NCI-H526 treated with DMSO at 0.1 percent for 48 hours (cell line): ENCODE measurements at regions not wholly inside any gene's neighbourhood (a gene's known extent, or its start where the extent isn't known, plus 50 kb on each side); places are given as distances from the start of the nearest gene placed in this dataset.

Source experiments
- DNase-seq: peaks from one replicate; lab custom pipeline; 2025; lab: John Stamatoyannopoulos, UW

DNA sequence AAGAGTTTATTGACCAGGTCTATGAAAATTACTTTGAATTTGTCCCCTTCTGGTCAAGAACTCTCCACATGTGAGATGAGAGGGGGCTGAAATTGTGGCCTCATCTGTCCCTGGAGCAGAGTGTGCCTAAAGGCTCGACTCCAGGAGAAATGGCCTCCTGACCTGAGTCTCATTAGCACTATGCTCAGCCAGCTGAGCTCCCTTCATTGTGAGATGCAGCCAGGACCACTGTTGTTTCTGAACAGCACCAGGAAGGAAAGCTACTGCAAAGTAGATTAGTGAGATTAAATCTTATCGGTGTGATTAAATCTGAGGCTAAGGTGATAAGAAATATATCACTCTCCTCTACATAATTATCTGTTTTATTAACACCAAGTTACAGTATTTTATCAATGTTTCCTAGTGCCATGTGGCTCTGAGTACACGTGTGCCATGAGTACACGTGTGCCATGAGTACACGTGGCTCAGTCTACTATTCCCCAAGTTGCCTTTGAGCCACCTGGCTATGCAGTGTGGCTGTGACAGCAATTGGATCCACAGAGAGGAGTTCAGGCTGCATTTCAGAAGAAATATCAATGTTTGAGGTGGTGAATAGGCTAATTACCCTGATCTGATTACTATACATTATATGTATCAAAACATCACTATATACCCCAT, 126.9 kb downstream of the IPMK start:
- no peak for DNase-seq

DNA sequence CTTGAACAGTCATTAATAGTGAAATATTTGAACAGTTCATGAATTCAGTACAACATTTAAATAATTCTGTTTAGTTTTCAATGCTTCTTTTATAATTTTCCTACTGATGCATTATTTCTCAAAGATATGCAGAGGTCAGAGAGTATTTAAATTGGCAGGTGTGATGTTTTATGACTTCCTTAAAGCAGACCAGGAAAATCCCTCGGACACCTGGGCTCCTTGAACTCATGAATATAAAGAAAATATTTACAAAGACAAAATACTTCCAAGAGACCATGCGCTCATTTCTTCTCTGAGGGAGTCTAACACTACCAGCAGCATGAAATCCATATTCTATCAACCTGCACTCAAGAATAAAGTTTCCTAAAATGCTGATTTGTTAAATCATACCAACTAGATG, 127.6 kb downstream of the IPMK start:
- DNase-seq: no peak

GRCh38 chr10:58137813-58138212, 129.9 kb downstream of the IPMK start:
- DNase-seq: no peak

GRCh38 chr10:58115218-58116050, 152.3 kb downstream of the IPMK start:
- DNase-seq: no peak

- DNase-seq: no peak
Observed at GRCh38 chr10:58109731-58110130, 158.0 kb downstream of the IPMK start.

- DNase-seq: no peak
Observed at GRCh38 chr10:58107506-58107905, 160.2 kb downstream of the IPMK start.

- no peak for DNase-seq
Observed at GRCh38 chr10:58106211-58107035, 161.3 kb downstream of the IPMK start.

- DNase-seq: no peak
Observed at GRCh38 chr10:58104351-58104751, 163.3 kb downstream of the IPMK start.

- no peak for DNase-seq
Observed at GRCh38 chr10:58102897-58103296, 164.8 kb downstream of the IPMK start.

DNA sequence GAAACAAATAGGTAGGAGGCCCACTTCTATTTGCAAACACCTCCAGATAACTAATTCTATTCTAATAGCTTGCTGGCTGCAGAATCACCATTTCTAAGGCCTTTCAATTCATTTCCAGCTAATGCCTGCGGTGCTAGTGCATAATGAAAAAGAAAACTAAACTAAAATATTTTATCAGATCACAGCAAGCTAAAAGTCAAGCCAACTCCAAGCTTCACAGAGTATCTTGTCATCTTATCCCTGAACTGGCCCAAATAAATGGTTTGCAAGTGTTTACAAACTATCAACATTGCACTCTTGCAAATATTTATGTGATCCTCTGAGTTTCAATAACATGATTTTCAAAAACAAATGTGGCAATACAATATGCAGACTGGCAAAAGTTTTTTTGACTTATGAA, 166.0 kb downstream of the IPMK start:
- no peak for DNase-seq

DNA sequence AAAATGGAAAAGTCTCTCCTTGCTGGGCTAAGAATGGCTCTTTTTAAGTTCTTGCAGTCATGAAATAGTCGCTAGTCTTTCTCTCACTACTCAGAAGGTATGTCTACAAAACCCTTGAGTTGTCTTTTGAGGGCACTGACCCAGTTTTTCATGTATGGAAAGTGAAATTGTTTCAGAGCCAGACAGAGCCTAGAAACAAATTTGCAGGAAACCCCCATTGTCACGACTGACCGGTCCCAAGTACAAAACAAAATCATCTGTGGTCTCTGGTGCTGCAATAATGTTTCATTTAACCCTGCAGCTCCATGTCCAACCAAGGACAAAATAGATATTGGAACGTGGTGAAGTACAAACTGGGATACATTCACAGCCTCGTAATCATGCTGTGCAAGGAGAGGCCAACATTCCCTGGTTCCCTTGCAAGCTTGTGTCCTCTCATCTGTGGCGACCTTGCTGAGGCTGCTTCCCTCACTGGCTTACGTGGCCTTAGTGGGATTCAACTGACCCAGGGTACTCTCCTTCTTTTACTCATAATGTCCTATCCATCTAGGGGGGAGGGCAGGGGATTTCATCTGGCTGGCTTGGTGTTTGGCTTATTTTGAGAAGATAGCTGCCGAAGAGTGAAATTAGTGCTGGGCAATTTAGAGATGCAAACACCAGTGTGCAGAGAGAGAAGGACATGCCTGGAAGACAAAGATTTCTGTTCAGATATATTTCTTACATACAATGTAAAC, 172.5 kb downstream of the IPMK start:
- DNase-seq: no peak

GRCh38 chr10:58091886-58092285, 175.8 kb downstream of the IPMK start:
- DNase-seq: peak; percentile 20

DNA sequence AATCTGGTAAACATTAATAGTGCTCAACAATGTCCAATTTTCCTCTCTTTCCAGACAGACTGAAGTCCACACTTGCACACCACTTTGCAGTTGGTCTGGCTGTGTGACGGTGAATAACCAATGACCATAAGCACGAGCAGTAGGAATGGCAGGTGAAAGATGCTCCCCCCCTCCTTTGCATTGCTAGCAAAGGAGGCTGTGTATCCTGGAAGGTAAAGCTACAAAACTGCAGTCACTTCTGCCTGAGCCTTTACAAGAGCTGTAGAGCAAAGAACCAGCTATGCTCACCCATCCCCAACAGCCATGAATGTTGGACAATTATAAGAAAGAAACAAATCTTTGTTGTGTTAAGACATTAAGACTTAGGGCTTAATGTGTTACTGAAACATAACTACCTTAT, 178.0 kb downstream of the IPMK start:
- DNase-seq: peak; percentile 65

- DNase-seq: no peak
Observed at GRCh38 chr10:58087896-58088295, 179.8 kb downstream of the IPMK start.

DNA sequence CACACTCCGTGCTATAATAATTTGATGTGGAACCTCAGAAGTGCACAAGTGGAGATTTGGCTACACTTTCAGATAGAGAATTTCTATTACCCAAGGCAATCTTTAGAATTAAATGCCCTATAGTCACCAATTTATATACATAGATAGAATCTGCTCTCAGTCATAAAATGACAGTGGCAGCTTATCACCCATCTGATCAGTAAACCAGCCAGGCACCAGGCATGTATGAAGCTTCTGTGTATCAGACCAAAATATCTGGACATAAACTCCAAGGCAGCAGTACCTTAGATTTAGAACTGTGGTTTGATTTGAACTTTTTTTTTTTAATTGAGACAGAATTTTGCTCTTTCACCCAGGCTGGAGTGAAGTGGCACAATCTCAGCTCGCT, 180.9 kb downstream of the IPMK start:
- no peak for DNase-seq

- no peak for DNase-seq
Observed at GRCh38 chr10:58086144-58086762, 181.4 kb downstream of the IPMK start.

DNA sequence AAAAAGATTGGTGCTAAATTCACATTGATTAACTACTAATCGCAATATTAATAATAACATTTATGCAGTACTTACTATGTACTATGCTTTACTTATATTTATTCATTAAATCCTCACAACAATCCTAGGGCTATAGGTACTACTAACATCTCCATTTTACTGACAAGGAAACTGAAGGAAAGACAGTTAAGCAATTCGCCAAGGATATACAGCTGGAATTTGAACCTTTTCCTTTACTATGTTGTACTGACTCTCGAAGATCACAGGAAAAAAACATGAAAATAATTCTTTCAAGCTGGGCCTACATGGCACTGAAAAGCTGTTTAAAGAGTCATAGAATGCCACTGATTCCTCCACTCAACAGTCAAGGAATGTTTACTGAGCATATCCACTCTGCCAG, 185.4 kb downstream of the IPMK start:
- no peak for DNase-seq

- no peak for DNase-seq
Observed at GRCh38 chr10:58081353-58081752, 186.3 kb downstream of the IPMK start.

DNA sequence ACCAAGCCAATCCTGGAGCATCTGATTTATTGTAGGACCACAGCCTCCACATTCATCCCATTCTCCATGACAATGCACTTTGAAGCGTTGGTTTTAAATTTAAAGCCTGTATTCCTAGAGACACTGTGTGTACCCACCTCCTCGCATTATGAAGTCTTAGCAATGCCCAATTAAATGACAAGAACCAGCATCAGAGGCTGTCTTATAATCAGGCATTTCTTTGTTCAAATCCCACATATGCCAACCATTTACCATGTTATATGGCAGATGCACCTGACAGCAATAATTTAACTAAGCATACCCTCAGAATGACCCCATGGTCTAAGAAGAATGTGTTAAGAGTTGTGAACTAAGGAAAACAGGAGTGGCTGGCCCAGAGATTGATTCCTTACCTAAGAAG, 188.2 kb downstream of the IPMK start:
- DNase-seq: no peak

DNA sequence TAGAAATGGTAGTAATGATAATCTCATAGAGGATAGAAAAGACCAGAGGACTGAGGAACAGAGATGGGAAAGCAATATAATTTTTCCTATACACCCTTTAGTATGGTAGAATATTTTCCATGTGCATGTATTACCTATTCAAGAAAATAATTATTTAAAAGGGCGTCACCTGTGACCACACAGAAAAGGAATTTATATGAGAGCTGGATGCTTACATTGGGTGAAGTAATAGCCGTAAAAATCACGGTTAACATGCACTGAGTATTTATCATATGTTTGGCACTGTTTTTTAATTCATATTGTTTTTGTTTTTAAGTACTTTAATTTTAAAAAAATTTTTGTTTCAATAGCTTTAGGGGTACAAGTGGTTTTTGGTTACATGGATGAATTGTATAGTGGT, 195.1 kb downstream of the IPMK start:
- DNase-seq: no peak

- no peak for DNase-seq
Observed at GRCh38 chr10:58070956-58071355, 196.7 kb downstream of the IPMK start.

- DNase-seq: no peak
Observed at GRCh38 chr10:58068809-58069208, 198.9 kb downstream of the IPMK start.
